Neural progenitor cell (in vitro differentiated cells): ENCODE measurements at regions not wholly inside any gene's neighbourhood (a gene's known extent, or its start where the extent isn't known, plus 50 kb on each side); places are given as distances from the start of the nearest gene placed in this dataset.

Experiments
- DNase-seq: peaks from one replicate; pipeline ENCODE4 v3.0.0-alpha.2; 2016; ENCODE audit warnings: low spot score
- H2AFZ ChIP-seq: fragments of 200-600 bp; sonication (generic); replicated peaks from 2 replicates; pipeline ENCODE4 v1.6.1; 2016; ENCODE audit warnings: antibody characterized with exemption
- H3F3A ChIP-seq: fragments of 200-600 bp; sonication (generic); 2 replicates; pipeline ENCODE4 v1.6.1; 2016; ENCODE audit warnings: antibody characterized with exemption, low read depth
- H3K27ac ChIP-seq: fragments of 200-600 bp; sonication (generic); 2 replicates; pipeline ENCODE4 v1.5.1; 2016; ENCODE audit warnings: mild to moderate bottlenecking
- H3K27me3 ChIP-seq: fragments of 200-600 bp; sonication (generic); 2 replicates; pipeline ENCODE4 v1.6.1; 2016; ENCODE audit warnings: mild to moderate bottlenecking, moderate library complexity
- H3K36me3 ChIP-seq: fragments of 200-600 bp; sonication (generic); 2 replicates; pipeline ENCODE4 v1.5.1; 2016
- H3K4me1 ChIP-seq: fragments of 200-600 bp; sonication (generic); 2 replicates; pipeline ENCODE4 v1.6.1; 2016; ENCODE audit warnings: mixed run types
- H3K4me2 ChIP-seq: fragments of 200-600 bp; sonication (generic); 2 replicates; pipeline ENCODE4 v1.6.1; 2016
- H3K4me3 ChIP-seq: fragments of 200-600 bp; sonication (generic); 2 replicates; pipeline ENCODE4 v1.5.1; 2016
- H3K79me2 ChIP-seq: fragments of 200-600 bp; sonication (generic); 2 replicates; pipeline ENCODE4 v1.6.1; 2016; ENCODE audit warnings: low read depth
- H3K9ac ChIP-seq: fragments of 200-600 bp; sonication (generic); 2 replicates; pipeline ENCODE4 v1.6.1; 2016
- H3K9me3 ChIP-seq: fragments of 200-600 bp; sonication (generic); 2 replicates; pipeline ENCODE4 v1.5.1; 2016; ENCODE audit warnings: low read depth
- H4K20me1 ChIP-seq: fragments of 200-600 bp; sonication (generic); 2 replicates; pipeline ENCODE4 v1.6.1; 2016; ENCODE audit warnings: low read depth
- H3K27ac Mint-ChIP-seq: 3 replicates; pipeline ENCODE4 v1.8.0; 2021; ENCODE audit warnings: mixed read lengths
- H3K27me3 Mint-ChIP-seq: 2 replicates; pipeline ENCODE4 v1.8.0; 2022; ENCODE audit warnings: low read depth, mild to moderate bottlenecking, inconsistent platforms, moderate library complexity, mixed read lengths; ENCODE audit not compliant: insufficient read depth
- H3K36me3 Mint-ChIP-seq: 3 replicates; pipeline ENCODE4 v1.8.0; 2021; ENCODE audit warnings: mixed read lengths
- H3K4me1 Mint-ChIP-seq: 3 replicates; pipeline ENCODE4 v1.8.0; 2021; ENCODE audit warnings: mixed read lengths
- H3K4me3 Mint-ChIP-seq: 3 replicates; pipeline ENCODE4 v1.8.0; 2021; ENCODE audit warnings: mild to moderate bottlenecking, moderate library complexity, mixed read lengths
- H3K9me3 Mint-ChIP-seq: 3 replicates; pipeline ENCODE4 v1.8.0; 2020; ENCODE audit warnings: mixed read lengths
- CTCF ChIP-seq: fragments of 200-600 bp; sonication (generic); IDR thresholded peaks from 2 replicates; pipeline ENCODE4 v1.5.1; 2017; ENCODE audit warnings: antibody characterized with exemption, mild to moderate bottlenecking
- EZH2 ChIP-seq: fragments of 200-600 bp; sonication (generic); IDR thresholded peaks from 2 replicates; pipeline ENCODE4 v1.6.1; 2017; ENCODE audit warnings: antibody characterized with exemption, mild to moderate bottlenecking, moderate library complexity
- EZH2phosphoT487 ChIP-seq: fragments of 200-600 bp; sonication (generic); IDR thresholded peaks from 2 replicates; pipeline ENCODE4 v1.6.1; 2017; ENCODE audit warnings: antibody characterized with exemption

GRCh38 chr9:105178076-105178475 lies 66.4 kb upstream of the SLC44A1 start:
- no peak for DNase-seq
- H3K4me3 Mint-ChIP-seq, result no peak overlapping the region
- Histone ChIP-seq H3K36me3 (no peaks in the 10 kb centered on the region), H3F3A (peaks cover 7% of the 10 kb centered on the region), H3K79me2 (no peaks in the 10 kb centered on the region), H2AFZ (no peak overlapping the region), H3K27ac (no peak overlapping the region), H3K4me2 (no peak overlapping the region), H3K9me3 (no peaks in the 10 kb centered on the region), H3K27me3 (no peaks in the 10 kb centered on the region), H4K20me1 (no peaks in the 10 kb centered on the region), H3K9ac (no peak overlapping the region), H3K4me3 (no peak overlapping the region), H3K4me1 (peaks cover 16% of the 10 kb centered on the region)
- peaks cover 2% of the 10 kb centered on the region for H3K27me3 Mint-ChIP-seq
- H3K9me3 Mint-ChIP-seq, result peaks cover 2% of the 10 kb centered on the region
- no peak overlapping the region for H3K27ac Mint-ChIP-seq
- TF ChIP-seq CTCF, result no peak
- no peak for TF ChIP-seq EZH2
- TF ChIP-seq EZH2phosphoT487, result no peak
- H3K4me1 Mint-ChIP-seq, result peaks cover 9% of the 10 kb centered on the region
- no peaks in the 10 kb centered on the region for H3K36me3 Mint-ChIP-seq

GRCh38 chr9:105187781-105188180 lies 56.7 kb upstream of the SLC44A1 start:
- no peak overlapping the region for H3K4me3 Mint-ChIP-seq
- Histone ChIP-seq H3K9me3 (no peaks in the 10 kb centered on the region), H3K4me3 (no peak overlapping the region), H3K4me2 (no peak overlapping the region), H3K27ac (no peak overlapping the region), H3K9ac (no peak overlapping the region), H3K36me3 (no peaks in the 10 kb centered on the region), H3K79me2 (no peaks in the 10 kb centered on the region), H4K20me1 (no peaks in the 10 kb centered on the region), H2AFZ (no peak overlapping the region), H3F3A (no peaks in the 10 kb centered on the region), H3K27me3 (no peaks in the 10 kb centered on the region), H3K4me1 (no peaks in the 10 kb centered on the region)
- TF ChIP-seq EZH2phosphoT487 (no peak), EZH2 (no peak), CTCF (no peak)
- H3K36me3 Mint-ChIP-seq, result no peaks in the 10 kb centered on the region
- H3K27me3 Mint-ChIP-seq, result peaks cover 2% of the 10 kb centered on the region
- no peak overlapping the region for H3K27ac Mint-ChIP-seq
- DNase-seq, result no peak
- H3K4me1 Mint-ChIP-seq, result no peaks in the 10 kb centered on the region
- peaks cover 15% of the 10 kb centered on the region for H3K9me3 Mint-ChIP-seq

- Histone ChIP-seq H3K27me3 (no peaks in the 10 kb centered on the region), H3K9ac (no peak overlapping the region), H3K27ac (no peak overlapping the region), H3F3A (no peaks in the 10 kb centered on the region), H2AFZ (no peak overlapping the region), H3K4me3 (no peak overlapping the region), H3K79me2 (no peaks in the 10 kb centered on the region), H3K4me1 (no peaks in the 10 kb centered on the region), H3K9me3 (no peaks in the 10 kb centered on the region), H3K36me3 (no peaks in the 10 kb centered on the region), H3K4me2 (no peak overlapping the region), H4K20me1 (no peaks in the 10 kb centered on the region)
- H3K9me3 Mint-ChIP-seq, result peaks cover 13% of the 10 kb centered on the region
- H3K4me1 Mint-ChIP-seq, result no peaks in the 10 kb centered on the region
- H3K4me3 Mint-ChIP-seq, result no peak overlapping the region
- H3K36me3 Mint-ChIP-seq, result no peaks in the 10 kb centered on the region
- peaks cover 2% of the 10 kb centered on the region for H3K27me3 Mint-ChIP-seq
- DNase-seq, result no peak
- no peak overlapping the region for H3K27ac Mint-ChIP-seq
- no peak for TF ChIP-seq CTCF
- TF ChIP-seq EZH2, result no peak
- no peak for TF ChIP-seq EZH2phosphoT487
Observed at GRCh38 chr9:105188746-105189145, 55.7 kb upstream of the SLC44A1 start.
